HG03097 (cell line): ENCODE measurements at regions not wholly inside any gene's neighbourhood (a gene's known extent, or its start where the extent isn't known, plus 50 kb on each side); places are given as distances from the start of the nearest gene placed in this dataset.
"Not testable (repeated sequence)": the region's sequence is repeated elsewhere in the genome, so short reads cannot be mapped to it uniquely, and the experiment has no call there.

Source experiments
- ATAC-seq: cut with Tn5 transposase; IDR thresholded peaks from one replicate; pipeline ENCODE4 v1.9.1; 2021; ENCODE audit not compliant: unreplicated experiment, low FRiP score

- no peak for ATAC-seq
These were observed 96.8 kb upstream of the DOCK9 start for GRCh38 chr13:99074693-99075092.

- peak; percentile 85 for ATAC-seq
These were observed 97.7 kb upstream of the DOCK9 start for GRCh38 chr13:99075268-99076191.

- no peak for ATAC-seq
These were observed 100.3 kb upstream of the DOCK9 start for GRCh38 chr13:99078017-99078771.

- no peak for ATAC-seq
These were observed 102.3 kb upstream of the DOCK9 start for GRCh38 chr13:99080131-99080530.

- ATAC-seq = no peak
These were observed 106.1 kb upstream of the DOCK9 start for GRCh38 chr13:99083981-99084380.

GRCh38 chr13:99085139-99085807, 107.4 kb upstream of the DOCK9 start:
- no peak for ATAC-seq

- no peak for ATAC-seq
These were observed 108.0 kb upstream of the DOCK9 start for GRCh38 chr13:99085808-99086266.

GRCh38 chr13:99086267-99087097, 108.6 kb upstream of the DOCK9 start:
- peak; percentile 39 for ATAC-seq

- ATAC-seq = peak; percentile 88
These were observed 109.5 kb upstream of the DOCK9 start for GRCh38 chr13:99087098-99087953.

- peak; percentile 4 for ATAC-seq
These were observed 110.2 kb upstream of the DOCK9 start for GRCh38 chr13:99087954-99088491.

- ATAC-seq = no peak
These were observed 106.7 kb upstream of the UBAC2 start for GRCh38 chr13:99093997-99094396.

- not testable (repeated sequence) for ATAC-seq
These were observed 98.8 kb upstream of the UBAC2 start for GRCh38 chr13:99101831-99102230.

GRCh38 chr13:99103536-99103935, 97.1 kb upstream of the UBAC2 start:
- ATAC-seq = no peak

GRCh38 chr13:99104396-99104795, 96.3 kb upstream of the UBAC2 start:
- ATAC-seq = no peak

GRCh38 chr13:99105160-99105559, 95.5 kb upstream of the UBAC2 start:
- ATAC-seq = no peak

- no peak for ATAC-seq
These were observed 87.3 kb upstream of the UBAC2 start for GRCh38 chr13:99113351-99113750.

GRCh38 chr13:99118179-99118578, 82.5 kb upstream of the UBAC2 start:
- no peak for ATAC-seq

GRCh38 chr13:99119656-99120055, 81.0 kb upstream of the UBAC2 start:
- ATAC-seq = no peak

- ATAC-seq = no peak
These were observed 79.9 kb upstream of the UBAC2 start for GRCh38 chr13:99120751-99121150.
